ENCODE measurements at regions not wholly inside any gene's neighbourhood (a gene's known extent, or its start where the extent isn't known, plus 50 kb on each side); places are given as distances from the start of the nearest gene placed in this dataset.
A peak's percentile ranks its signal among the peaks of the same experiment; 100 is the strongest.

GRCh38 chr15:96261575-96262034 is 68.9 kb upstream of the NR2F2 start:
- H3K36me3 ChIP-seq (ENCODE audit: control insufficient read depth in 1 of 2, insufficient read depth in 2 of 2, low read length in 2 of 2), result peaks cover 0 to 3% of the 10 kb centered on the region in 2 experiments
- H3K18ac ChIP-seq (ENCODE audit: low read length), result no peak overlapping the region
- no peak overlapping the region for H4K8ac ChIP-seq (ENCODE audit: low read depth, low read length)
- H3K27me3 ChIP-seq (ENCODE audit: insufficient read depth, low read length), result no peaks in the 10 kb centered on the region
- H3K4ac ChIP-seq (ENCODE audit: low read depth, low read length), result no peak overlapping the region
- WGBS (ENCODE audit: extremely low coverage, insufficient coverage, insufficient read length), result no CpG with 5 or more reads among the region's 4 CpGs
- no peak overlapping the region for H2BK120ac ChIP-seq (ENCODE audit: insufficient read depth, low read length, poor library complexity)
- no peak for DNase-seq
- no peak overlapping the region for H4K12ac ChIP-seq (ENCODE audit: low read depth, low read length)
- no peak overlapping the region for H3K14ac ChIP-seq (ENCODE audit: low read length)
- H3K79me2 ChIP-seq (ENCODE audit: control insufficient read depth, insufficient read depth, low read length, poor library complexity), result peaks cover 1% of the 10 kb centered on the region
- H3K4me2 ChIP-seq (ENCODE audit: low read length), result no peak overlapping the region
- no peak overlapping the region for H3K23ac ChIP-seq (ENCODE audit: low read length)
- H2BK12ac ChIP-seq (ENCODE audit: low read length), result no peak overlapping the region
- peaks cover 18% of the 10 kb centered on the region for H3K79me1 ChIP-seq (ENCODE audit: low read length)
- H3K27ac ChIP-seq (ENCODE audit: low read depth, low read length), result no peak overlapping the region
- H3K9me3 ChIP-seq (ENCODE audit: insufficient read depth, low read depth, low read length), result no peaks in the 10 kb centered on the region
- peaks cover 0 to 3% of the 10 kb centered on the region in 2 experiments for H3K4me1 ChIP-seq (ENCODE audit: control insufficient read depth in 1 of 2, insufficient read depth in 2 of 2, low read length in 2 of 2)
- no peak overlapping the region for H4K91ac ChIP-seq (ENCODE audit: low read depth, low read length)
- no peak overlapping the region for H2AK5ac ChIP-seq (ENCODE audit: low read length)
- no peak overlapping the region for H3K9ac ChIP-seq (ENCODE audit: low read length)
- no peak overlapping the region for H3K4me3 ChIP-seq (ENCODE audit: low read depth, low read length)
- H2AFZ ChIP-seq (ENCODE audit: insufficient read depth, low read length, poor library complexity), result no peak overlapping the region
- H2BK5ac ChIP-seq (ENCODE audit: low read depth, low read length, poor library complexity), result no peak overlapping the region

GRCh38 chr15:96262097-96262496 is 68.4 kb upstream of the NR2F2 start:
- no peak overlapping the region for H3K23ac ChIP-seq (ENCODE audit: low read length)
- no peak overlapping the region for H2BK5ac ChIP-seq (ENCODE audit: low read depth, low read length, poor library complexity)
- H3K9ac ChIP-seq (ENCODE audit: low read length), result no peak overlapping the region
- peaks cover 18% of the 10 kb centered on the region for H3K79me1 ChIP-seq (ENCODE audit: low read length)
- no peak overlapping the region for H3K4ac ChIP-seq (ENCODE audit: low read depth, low read length)
- peaks cover 1% of the 10 kb centered on the region for H3K79me2 ChIP-seq (ENCODE audit: control insufficient read depth, insufficient read depth, low read length, poor library complexity)
- no peak overlapping the region for H2BK120ac ChIP-seq (ENCODE audit: insufficient read depth, low read length, poor library complexity)
- no CpG with 5 or more reads among the region's 4 CpGs for WGBS (ENCODE audit: extremely low coverage, insufficient coverage, insufficient read length)
- no peaks in the 10 kb centered on the region for H3K9me3 ChIP-seq (ENCODE audit: insufficient read depth, low read depth, low read length)
- no peak for DNase-seq
- H3K27ac ChIP-seq (ENCODE audit: low read depth, low read length), result no peak overlapping the region
- no peak overlapping the region for H3K18ac ChIP-seq (ENCODE audit: low read length)
- H2BK12ac ChIP-seq (ENCODE audit: low read length), result peak overlapping the region; percentile 71
- H3K36me3 ChIP-seq (ENCODE audit: control insufficient read depth in 1 of 2, insufficient read depth in 2 of 2, low read length in 2 of 2), result peaks cover 0 to 3% of the 10 kb centered on the region in 2 experiments
- no peak overlapping the region for H4K91ac ChIP-seq (ENCODE audit: low read depth, low read length)
- H2AFZ ChIP-seq (ENCODE audit: insufficient read depth, low read length, poor library complexity), result no peak overlapping the region
- no peak overlapping the region for H2AK5ac ChIP-seq (ENCODE audit: low read length)
- H4K12ac ChIP-seq (ENCODE audit: low read depth, low read length), result no peak overlapping the region
- H3K27me3 ChIP-seq (ENCODE audit: insufficient read depth, low read length), result no peaks in the 10 kb centered on the region
- no peak overlapping the region for H4K8ac ChIP-seq (ENCODE audit: low read depth, low read length)
- no peak overlapping the region for H3K4me3 ChIP-seq (ENCODE audit: low read depth, low read length)
- H3K14ac ChIP-seq (ENCODE audit: low read length), result no peak overlapping the region
- peaks cover 0 to 3% of the 10 kb centered on the region in 2 experiments for H3K4me1 ChIP-seq (ENCODE audit: control insufficient read depth in 1 of 2, insufficient read depth in 2 of 2, low read length in 2 of 2)
- no peak overlapping the region for H3K4me2 ChIP-seq (ENCODE audit: low read length)

DNA sequence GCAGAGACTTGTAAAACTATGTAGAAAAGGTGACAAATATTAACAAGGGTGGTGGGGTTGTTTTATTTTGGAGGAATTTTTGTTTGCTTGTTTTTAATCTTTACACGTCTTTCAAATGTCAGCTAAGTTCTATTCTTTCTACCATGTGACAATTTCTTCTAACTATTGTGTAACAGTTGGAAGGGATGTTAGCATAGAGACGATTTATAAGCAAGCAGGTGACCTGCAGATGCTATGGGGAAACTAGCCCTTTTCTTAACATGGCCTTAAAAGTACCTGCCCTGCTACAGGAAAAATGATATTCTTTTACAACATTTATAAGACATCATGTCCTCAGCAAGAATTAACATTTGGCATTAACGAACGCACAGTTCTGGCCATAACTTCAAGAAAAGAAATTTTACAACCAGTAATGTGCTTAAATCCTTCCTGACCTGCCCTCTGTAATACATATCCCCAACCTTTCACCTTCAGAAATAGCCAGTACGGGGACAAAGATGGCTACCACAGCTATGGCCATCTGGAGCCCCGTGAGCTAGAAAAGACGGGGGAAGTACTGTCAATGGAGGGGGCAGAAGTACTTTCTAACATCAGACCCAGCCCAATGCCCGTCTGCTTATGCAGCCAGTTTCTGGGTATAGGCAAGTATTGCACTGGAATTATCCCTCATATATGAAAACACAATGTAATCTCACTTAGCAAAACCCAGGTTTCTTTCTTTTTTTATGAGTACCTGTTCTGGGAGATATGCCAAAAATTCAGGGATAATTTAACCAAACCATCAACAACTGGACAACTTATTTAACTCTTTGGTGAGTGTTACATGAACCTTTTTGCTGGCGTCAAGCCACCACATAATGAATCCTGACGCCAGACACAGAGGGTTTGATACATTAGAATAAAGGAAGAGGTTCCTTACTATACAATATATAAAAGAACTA is 67.7 kb upstream of the NR2F2 start:
- Histone ChIP-seq H2AK5ac (ENCODE audit: low read length) (peak overlapping the region; percentile 94), H3K9ac (ENCODE audit: low read length) (no peak overlapping the region), H4K8ac (ENCODE audit: low read depth, low read length) (peak overlapping the region; percentile 54), H3K4me3 (ENCODE audit: low read depth, low read length) (no peak overlapping the region), H3K4me1 (ENCODE audit: control insufficient read depth in 1 of 2, insufficient read depth in 2 of 2, low read length in 2 of 2) (peaks cover 0 to 3% of the 10 kb centered on the region in 2 experiments), H2BK5ac (ENCODE audit: low read depth, low read length, poor library complexity) (peak overlapping the region; percentile 88), H3K4me2 (ENCODE audit: low read length) (no peak overlapping the region), H3K79me2 (ENCODE audit: control insufficient read depth, insufficient read depth, low read length, poor library complexity) (peaks cover 1% of the 10 kb centered on the region), H3K9me3 (ENCODE audit: insufficient read depth, low read depth, low read length) (no peaks in the 10 kb centered on the region), H3K14ac (ENCODE audit: low read length) (peak overlapping the region; percentile 70), H3K4ac (ENCODE audit: low read depth, low read length) (no peak overlapping the region), H2BK120ac (ENCODE audit: insufficient read depth, low read length, poor library complexity) (peak overlapping the region; percentile 83), H4K91ac (ENCODE audit: low read depth, low read length) (peak overlapping the region; percentile 83), H3K27me3 (ENCODE audit: insufficient read depth, low read length) (no peaks in the 10 kb centered on the region), H4K12ac (ENCODE audit: low read depth, low read length) (peak overlapping the region; percentile 75), H3K79me1 (ENCODE audit: low read length) (peaks cover 18% of the 10 kb centered on the region), H3K36me3 (ENCODE audit: control insufficient read depth in 1 of 2, insufficient read depth in 2 of 2, low read length in 2 of 2) (peaks cover 0 to 3% of the 10 kb centered on the region in 2 experiments), H3K23ac (ENCODE audit: low read length) (no peak overlapping the region), H2AFZ (ENCODE audit: insufficient read depth, low read length, poor library complexity) (no peak overlapping the region), H2BK12ac (ENCODE audit: low read length) (peak overlapping the region; percentile 80), H3K18ac (ENCODE audit: low read length) (peak overlapping the region; percentile 94), H3K27ac (ENCODE audit: low read depth, low read length) (no peak overlapping the region)
- WGBS (ENCODE audit: extremely low coverage, insufficient coverage, insufficient read length), result no CpG with 5 or more reads among the region's 10 CpGs
- DNase-seq, result no peak

GRCh38 chr15:96264351-96264798 is 66.1 kb upstream of the NR2F2 start:
- Histone ChIP-seq H3K18ac (ENCODE audit: low read length) (no peak overlapping the region), H3K4me2 (ENCODE audit: low read length) (peak overlapping the region; percentile 17), H3K4me3 (ENCODE audit: low read depth, low read length) (no peak overlapping the region), H4K12ac (ENCODE audit: low read depth, low read length) (no peak overlapping the region), H4K91ac (ENCODE audit: low read depth, low read length) (peak overlapping the region; percentile 91), H3K36me3 (ENCODE audit: control insufficient read depth in 1 of 2, insufficient read depth in 2 of 2, low read length in 2 of 2) (no peaks in the 10 kb centered on the region), H2AK5ac (ENCODE audit: low read length) (no peak overlapping the region), H3K79me2 (ENCODE audit: control insufficient read depth, insufficient read depth, low read length, poor library complexity) (peaks cover 1% of the 10 kb centered on the region), H4K8ac (ENCODE audit: low read depth, low read length) (peak overlapping the region; percentile 87), H3K23ac (ENCODE audit: low read length) (no peak overlapping the region), H2BK5ac (ENCODE audit: low read depth, low read length, poor library complexity) (peak overlapping the region; percentile 97), H3K4ac (ENCODE audit: low read depth, low read length) (peak overlapping the region; percentile 73), H3K14ac (ENCODE audit: low read length) (peak overlapping the region; percentile 87), H3K9me3 (ENCODE audit: insufficient read depth, low read depth, low read length) (no peaks in the 10 kb centered on the region), H3K79me1 (ENCODE audit: low read length) (peaks cover 24% of the 10 kb centered on the region), H3K4me1 (ENCODE audit: control insufficient read depth in 1 of 2, insufficient read depth in 2 of 2, low read length in 2 of 2) (peaks cover 7 to 11% of the 10 kb centered on the region in 2 experiments), H3K27ac (ENCODE audit: low read depth, low read length) (peak overlapping the region; percentile 94), H2BK120ac (ENCODE audit: insufficient read depth, low read length, poor library complexity) (peak overlapping the region; percentile 98), H3K27me3 (ENCODE audit: insufficient read depth, low read length) (no peaks in the 10 kb centered on the region), H2AFZ (ENCODE audit: insufficient read depth, low read length, poor library complexity) (no peak overlapping the region), H3K9ac (ENCODE audit: low read length) (no peak overlapping the region), H2BK12ac (ENCODE audit: low read length) (peak overlapping the region; percentile 69)
- no CpG with 5 or more reads among the region's 1 CpG for WGBS (ENCODE audit: extremely low coverage, insufficient coverage, insufficient read length)
- peak; percentile 32 to 60 for DNase-seq

All from trophoblast cell (in vitro differentiated cells and primary cell).